HG02981 (cell line): ENCODE measurements at regions not wholly inside any gene's neighbourhood (a gene's known extent, or its start where the extent isn't known, plus 50 kb on each side); places are given as distances from the start of the nearest gene placed in this dataset.
A peak's percentile ranks its signal among the peaks of the same experiment; 100 is the strongest.
"Not testable (repeated sequence)": the region's sequence is repeated elsewhere in the genome, so short reads cannot be mapped to it uniquely, and the experiment has no call there.

Source experiments
- ATAC-seq: cut with Tn5 transposase; IDR thresholded peaks from one replicate; pipeline ENCODE4 v1.9.1; 2021; ENCODE audit warnings: mild to moderate bottlenecking, moderate library complexity; ENCODE audit not compliant: unreplicated experiment

DNA sequence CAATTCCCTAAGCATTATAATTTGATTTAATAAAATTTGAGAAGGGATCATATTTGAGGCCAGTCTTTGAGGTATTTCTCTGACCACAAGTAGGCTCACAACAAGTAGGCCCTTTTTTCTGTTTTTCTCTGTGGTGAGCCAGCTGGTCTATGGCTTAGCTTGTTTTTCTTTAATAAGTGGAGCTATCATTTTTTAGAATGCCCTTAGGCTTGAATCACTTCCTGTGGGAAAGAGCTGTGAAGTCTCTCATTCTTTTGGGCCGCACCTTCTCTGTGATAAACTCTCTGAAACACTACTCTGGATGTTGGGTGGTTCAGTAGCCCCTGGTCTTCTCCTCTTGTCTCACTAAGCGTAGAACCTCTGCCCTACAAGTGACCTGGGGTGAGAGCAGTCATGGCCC, 235.9 kb downstream of the SUCLG1 start:
- no peak for ATAC-seq

DNA sequence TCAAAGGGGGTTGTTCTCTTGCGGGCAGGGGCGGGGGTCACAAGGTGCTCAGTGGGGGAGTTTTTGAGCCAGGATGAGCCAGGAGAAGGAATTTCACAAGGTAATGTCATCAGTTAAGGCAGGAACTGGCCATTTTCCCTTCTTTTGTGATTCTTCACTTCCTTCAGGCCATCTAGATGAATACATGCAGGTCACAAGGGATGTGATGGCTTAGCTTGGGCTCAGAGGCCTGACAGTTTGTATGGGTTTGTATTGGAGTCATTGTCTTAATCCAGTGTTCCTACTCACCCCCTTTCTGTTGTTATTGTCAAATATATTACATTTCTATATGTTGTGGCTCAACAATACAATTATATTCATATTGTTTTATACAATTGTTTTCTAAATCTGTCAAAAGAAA, 238.0 kb downstream of the SUCLG1 start:
- not testable (repeated sequence) for ATAC-seq

DNA sequence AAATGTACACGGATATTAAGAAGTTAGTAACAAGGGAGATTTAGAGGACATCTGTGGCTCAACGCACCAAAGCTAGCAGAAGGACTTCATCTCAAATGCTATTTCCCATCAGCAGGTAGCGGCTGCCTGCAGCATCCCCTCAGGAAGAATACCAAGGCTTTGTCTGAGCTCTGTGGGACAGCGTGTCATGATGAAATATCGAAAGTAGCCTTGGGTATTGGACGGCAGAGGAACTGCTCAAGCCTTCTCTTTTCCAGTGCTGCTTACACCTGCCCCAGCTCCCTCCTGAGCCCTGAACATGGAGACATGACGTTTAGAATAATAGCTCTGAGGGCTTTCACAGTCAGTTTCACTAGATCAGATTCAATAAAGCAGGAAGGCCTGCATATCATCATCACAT, 241.6 kb downstream of the SUCLG1 start:
- ATAC-seq = no peak

DNA sequence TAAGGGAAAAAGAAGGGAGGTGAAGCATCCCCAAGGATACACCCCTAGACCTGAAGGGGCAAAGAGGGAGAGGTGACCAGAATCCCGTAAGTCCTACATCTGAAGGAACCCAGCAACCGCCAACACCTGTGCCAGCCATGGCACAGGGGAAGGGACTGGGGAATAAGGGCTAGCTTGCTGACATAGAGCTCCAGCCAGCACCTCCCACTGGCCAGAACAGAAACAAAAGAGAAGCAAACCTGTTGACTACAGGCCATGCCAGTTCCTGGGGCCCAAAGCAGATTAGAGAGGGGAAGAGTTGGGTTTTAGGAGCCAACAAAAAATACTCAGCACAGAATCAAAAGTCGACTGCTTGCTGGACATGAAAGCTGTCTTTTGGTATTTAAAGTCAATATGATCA, 244.6 kb downstream of the SUCLG1 start:
- no peak for ATAC-seq

DNA sequence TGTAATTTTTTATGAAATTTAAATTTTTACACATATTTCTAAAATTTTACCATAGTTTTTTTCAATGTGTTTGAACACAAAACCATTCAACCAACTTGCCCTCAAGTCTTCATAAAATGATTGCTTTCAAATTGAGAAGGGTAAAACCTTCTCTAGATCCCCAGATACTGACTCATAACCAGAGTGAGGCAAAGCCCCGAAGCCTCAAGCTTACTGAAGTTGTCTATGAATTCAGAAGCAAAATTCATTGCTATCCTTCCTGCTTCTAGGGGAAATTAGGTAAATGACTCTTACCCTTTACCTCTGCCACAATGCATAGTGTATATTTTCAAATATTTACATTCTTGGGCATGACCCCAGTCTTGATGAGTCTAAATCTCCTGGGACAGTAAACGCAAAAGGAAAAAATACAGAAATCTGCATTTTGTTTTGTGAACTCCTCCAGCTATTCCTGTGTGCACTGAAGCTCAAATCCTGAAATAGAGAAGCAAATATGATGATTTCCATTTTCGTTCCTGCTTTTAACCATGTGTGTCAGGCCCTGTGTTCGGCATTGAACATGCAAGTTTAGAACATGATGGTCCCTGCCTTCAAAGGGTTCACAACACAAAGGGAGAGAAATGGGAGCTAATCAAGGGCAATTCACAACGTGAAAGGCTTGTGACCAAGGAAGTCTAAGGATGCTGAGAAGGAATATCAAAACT, 246.3 kb downstream of the SUCLG1 start:
- peak; percentile 67 for ATAC-seq

DNA sequence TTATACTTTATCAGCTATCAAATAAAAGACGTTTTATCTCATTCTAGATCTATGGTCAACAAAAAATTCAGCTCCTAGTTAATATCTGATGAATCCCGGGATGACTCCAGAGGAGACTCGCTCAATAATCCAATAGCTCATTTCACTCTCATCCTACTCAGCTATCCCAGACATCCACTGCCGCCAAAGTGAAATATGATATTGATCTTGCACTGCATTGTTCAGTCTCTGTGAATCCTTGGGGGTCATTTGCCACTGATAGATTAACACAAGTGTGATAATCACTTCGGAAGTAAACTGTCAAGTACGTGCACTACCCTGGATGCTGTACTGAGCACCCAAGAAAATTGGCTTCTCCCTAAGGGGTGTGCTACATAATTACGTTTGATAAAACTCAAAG, 249.1 kb downstream of the SUCLG1 start:
- no peak for ATAC-seq

DNA sequence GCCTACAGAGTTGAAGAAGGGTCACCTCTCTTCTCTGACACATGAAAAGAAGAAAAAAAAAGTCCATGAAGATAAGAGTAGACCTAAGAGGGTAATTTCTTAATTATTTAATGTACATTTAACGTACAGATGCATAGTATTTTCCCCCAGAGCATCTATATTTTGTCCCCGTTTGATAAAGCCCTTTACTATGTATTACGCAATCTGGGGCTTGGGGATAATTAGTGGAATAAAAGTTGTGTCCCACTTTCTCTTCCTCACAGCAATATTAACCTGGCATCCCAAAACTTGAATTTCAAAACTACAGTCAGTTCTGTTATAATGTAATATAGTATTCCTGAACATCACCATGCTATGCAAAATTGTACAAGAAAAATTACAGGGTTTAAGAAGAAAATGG, 254.1 kb downstream of the SUCLG1 start:
- ATAC-seq = no peak

DNA sequence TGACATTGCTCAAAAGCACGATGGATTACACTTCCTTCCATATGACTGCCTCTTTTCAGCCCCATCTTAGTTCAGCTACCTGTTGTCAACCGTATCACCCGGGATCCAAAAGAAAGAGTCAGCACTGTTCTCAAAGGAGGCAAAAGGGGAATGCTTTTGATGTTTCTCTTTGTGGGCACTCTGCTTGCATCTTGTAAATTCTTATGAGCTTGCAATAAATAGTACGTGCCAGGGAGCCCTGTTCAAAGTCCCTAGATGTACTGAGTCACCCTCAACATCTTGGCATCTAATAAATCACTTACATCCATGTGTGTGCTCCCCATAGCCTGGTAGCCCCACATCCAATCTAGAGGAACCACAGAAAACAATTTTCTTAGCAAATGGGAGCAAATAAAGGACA, 256.9 kb downstream of the SUCLG1 start:
- ATAC-seq = no peak

DNA sequence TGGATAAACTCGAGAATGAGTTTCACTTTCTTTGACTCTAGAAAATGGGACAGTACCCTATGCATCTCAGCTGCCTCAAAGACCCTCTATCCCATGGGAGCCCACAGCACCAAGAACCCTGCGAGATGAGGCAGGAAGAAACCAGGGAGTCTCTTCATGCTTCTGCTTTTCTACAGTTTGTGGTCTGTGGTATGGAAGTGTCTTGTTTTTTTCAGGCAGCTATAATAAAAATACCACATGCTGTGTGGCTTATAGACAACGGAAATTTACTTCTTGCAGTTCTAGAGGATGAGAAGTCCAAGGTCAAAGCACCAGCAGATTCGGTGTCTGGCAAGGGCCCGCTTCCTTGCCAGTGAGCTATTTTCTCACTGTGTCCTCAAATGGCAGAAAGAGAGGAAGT, 257.9 kb downstream of the SUCLG1 start:
- ATAC-seq = no peak

DNA sequence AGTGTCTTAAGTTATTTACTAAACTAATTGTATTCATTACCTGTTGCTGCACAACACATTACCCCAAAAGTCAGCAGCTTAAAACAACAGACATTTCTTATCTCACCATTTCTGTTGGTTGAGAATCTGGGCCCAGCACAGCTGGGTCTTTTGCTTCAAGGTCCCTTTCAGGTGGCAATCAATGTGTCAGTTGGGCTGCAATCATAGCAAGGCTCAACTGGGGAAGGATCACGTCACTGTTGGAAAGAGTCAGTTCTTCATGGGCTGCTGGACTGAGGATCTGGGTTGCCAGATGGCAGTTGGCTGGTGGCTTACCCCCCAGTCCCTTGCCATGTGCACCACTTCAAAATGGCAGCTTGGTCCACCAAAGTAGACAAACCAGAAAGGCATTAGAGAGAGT, 261.2 kb downstream of the SUCLG1 start:
- ATAC-seq = no peak

DNA sequence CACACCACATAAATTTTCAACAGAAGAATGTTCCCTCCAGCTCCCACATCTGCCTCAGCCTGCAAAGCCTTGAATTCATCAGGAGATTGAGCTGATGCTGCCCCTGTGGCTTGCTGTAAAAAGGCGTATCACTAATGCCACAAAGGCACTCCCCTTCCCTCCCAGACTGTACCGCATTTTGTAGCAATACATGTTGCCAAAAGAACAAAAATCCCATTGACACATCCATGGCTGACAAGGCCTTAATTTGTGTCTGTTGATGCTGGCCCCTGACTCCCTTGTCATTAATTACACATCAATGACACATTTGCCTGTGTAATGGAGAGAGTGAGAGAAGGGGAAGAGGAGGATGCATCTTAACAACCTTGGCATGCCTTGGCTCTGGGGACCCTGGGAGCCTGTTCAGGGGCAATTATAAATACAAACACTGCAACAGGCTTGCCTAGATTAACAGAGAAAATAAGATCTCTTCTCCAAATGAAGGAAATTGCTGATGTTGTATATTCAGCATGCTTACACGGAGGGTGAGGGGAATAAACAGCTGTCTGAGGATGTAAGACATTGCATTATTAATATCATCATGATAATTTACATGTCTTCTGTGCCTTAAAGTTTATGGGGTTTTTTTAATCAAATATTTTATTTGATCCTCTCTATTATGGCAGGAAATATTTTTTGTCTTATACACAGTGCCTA, 264.0 kb downstream of the SUCLG1 start:
- no peak for ATAC-seq

DNA sequence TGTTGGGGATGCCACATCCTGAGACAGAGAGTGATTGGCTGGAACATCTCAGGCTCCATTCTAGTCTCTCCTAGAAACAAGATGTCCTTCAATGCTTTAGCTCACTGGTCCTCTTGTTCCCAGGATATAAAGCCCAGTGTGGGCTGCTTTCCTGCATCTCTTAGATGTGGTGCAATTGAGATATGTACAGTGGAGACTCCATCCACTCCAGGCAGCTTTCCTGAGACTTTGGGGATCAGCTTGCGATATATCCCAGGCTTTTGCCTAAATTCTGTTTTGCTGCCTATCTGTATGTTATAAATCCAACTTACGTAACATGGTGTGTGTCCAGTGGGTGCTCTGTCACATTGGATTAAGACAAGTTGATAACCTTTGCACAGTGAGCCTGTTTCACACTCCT, 264.9 kb downstream of the SUCLG1 start:
- ATAC-seq = no peak

DNA sequence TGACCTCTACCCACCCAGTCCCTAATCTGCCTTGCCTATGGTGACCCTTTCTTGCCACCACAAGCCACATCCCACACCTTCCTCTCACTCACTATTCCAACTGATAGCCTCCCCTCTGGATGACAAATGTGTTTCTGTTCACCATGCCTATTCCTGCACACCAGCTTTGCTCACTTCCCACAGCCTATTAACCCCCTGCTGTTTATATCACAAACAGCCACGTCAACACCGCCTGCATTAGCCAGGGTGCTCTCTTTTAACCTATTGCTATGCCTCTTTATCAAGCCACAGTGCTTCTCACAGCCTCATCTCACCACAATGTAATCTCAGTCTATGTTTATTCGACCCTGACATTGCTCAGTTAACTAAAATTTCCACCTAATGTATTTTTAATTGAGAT, 271.8 kb downstream of the SUCLG1 start:
- no peak for ATAC-seq

DNA sequence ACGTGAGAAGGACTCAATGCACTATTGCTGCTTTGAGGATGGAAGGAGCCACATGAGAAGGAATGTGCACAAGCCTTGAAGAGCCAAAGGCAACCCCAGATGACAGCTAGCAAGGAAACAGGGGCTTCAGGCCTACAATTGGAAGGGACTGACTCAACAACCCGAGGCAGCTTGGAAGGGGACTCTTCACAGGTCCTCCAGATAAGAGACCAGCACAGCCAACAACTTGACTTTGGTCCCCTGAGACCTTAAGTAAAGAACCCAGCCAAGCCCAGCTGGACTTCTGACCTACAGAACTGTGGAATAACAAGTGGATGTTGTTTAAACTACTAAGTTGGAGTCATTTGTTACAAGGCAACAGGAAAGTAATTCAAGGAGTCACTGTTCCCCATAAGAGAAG, 277.2 kb downstream of the SUCLG1 start:
- ATAC-seq = no peak

DNA sequence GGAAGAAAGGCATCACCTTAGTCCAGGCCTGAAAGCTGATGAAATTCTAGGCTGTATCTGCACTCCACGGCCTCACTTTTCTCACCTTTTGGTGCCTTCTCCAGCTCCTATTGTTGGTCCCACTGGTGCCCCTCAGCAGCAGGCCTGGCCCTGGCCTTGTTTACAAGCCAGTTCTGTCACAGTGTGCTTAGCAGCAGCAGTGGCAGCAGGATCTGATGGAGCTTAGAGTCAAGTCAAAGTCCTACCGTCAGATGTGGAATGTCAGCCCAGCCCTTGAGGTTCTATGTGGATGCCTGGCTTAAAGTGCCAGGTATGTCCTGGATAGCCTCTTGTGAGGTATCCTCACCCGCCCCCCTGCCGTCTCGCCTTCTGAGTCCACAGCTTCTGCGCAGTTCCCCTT, 281.3 kb downstream of the SUCLG1 start:
- ATAC-seq = no peak

DNA sequence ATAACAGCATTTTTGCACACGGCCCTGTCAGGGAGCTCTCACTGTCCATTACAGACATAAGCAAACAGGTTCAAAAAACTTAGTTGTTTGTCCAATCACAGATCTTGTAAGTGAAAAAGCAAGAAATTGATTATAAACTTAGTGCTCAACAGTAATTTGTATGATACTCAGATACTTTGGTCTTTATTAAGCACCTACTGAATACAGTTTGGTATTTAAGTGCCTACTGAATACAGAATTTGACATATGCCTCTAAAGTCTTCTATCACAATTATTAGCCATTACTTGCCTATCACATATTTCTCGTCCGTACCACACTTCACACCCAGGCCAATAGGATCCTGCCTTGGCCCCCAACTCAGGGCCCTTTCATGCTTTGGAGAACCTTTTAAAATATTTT, 283.1 kb downstream of the SUCLG1 start:
- ATAC-seq = no peak

DNA sequence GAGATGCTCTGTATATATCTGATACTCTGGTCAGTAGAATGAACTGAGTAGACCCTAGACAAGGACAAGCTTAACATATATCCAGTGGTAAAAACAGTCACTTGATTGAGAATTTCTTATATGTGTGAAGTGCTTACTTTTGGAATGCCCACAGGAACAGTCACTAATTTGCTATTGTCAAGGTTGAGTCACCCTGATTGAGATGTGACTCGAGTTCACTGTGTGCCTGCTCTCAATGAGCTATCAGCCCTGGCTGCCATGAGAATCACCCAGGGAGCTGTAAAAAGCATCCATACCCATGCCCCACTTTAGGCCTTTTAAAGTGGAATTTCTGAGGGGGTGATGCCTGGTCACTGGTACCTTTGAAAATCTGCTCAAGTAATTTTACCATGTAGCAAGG, 283.7 kb downstream of the SUCLG1 start:
- ATAC-seq = no peak

DNA sequence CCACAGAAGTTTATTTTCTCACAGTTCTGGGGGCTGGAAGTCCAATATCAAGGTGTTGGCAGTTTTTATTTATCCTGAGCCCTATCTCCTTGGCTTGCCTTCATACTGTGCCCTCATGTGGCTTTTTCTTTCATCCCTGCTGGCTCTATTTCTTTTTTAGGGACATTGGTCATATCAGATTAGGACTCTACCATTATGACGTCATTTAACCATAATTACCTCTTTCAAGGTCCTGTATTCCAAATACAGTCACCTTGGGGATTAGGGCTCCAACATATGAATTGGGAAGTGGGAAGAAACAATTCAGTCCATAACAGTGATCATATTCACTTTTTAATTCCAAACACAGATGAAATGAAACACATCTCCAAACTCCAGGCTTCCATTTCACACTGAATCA, 286.0 kb downstream of the SUCLG1 start:
- no peak for ATAC-seq

DNA sequence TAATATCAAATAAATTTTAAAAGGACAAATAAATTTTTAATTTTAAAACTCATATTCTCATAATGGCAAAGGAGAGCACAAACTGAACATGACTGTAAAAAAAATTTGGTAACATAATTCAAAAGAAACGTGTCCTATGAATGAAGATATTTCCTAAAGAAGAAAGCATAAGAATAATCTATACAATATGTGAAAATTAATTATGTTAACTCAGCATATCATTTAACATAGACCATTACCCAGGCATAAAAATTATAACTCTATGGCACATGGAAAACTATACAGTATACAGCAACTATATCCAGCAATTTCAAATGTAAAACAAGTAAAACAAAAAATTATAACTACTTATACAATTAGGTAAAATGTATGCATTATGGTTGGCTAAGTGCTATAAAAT, 288.1 kb downstream of the SUCLG1 start:
- ATAC-seq = no peak

DNA sequence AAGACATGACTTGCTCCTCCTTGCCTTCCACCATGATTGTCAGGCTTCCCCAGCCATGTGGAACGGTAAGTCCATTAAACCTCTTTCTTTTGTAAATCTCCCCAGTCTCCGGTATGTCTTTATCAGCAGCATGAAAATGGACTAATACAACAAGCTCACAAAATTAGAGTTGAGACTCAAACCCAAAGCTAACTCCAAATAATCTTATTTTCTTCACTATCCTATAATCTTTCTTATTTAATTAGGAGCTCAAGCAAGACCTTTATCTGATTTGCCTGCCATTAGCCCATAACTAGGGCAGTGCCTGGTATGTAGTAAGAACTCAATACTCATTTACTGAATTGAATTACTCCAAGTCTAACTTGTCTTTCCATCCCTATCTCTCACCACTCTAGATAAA, 289.2 kb downstream of the SUCLG1 start:
- ATAC-seq = no peak

DNA sequence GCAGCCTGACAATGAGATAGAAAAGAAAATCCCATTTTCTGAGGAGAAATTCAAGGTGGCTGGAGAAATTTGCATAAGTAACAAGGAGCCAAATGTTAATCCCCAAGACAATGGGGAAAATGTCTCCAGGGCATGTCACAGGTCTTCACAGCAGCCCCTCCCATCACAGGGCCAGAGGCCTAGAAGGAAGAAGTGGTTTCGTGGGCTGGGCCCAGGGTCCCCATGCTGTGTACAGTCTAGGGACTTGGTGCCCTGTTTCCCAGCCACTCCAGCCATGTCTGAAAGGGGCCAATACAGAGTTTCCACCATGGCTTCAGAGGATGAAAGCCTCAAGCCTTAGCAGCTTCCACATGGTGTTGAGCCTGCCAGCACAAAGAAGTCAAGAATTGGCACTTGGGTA, 290.5 kb downstream of the SUCLG1 start:
- not testable (repeated sequence) for ATAC-seq

DNA sequence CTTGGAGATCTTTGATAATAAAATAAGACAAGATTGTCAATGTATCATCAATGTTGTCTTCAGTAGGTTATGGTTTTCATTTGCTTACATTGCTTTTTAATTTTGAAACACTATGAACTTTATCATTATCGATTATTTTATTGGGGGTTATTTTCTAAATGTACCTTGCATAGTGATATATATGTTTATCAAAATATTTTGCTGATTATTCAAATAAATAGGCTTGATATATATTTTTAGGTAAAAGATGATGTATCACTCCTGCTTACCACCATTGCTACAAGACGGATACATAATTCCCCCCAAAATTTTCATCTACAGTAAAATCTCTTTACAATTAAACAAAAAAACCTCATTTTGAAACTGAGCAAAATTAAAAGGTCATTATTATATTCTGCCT, 293.8 kb downstream of the SUCLG1 start:
- no peak for ATAC-seq

DNA sequence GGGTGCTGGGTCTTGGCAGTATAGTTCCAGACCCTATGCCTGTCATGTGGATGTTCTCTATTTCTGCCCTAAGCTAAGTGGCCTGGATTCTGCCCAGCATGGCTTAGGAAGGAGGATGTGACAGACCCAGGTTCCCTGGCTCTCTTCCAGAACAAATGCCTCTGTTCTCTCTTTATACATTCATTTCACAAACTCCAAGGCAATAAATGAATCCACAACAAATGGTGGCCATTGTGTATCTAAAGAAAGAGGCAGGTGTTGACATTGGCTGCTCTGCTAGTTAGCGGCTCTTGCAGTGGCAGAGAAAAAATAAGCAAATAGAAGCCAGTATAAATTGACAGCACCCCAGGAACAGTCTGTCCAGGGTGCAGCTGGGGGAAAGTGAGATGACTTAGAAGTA, 298.6 kb downstream of the SUCLG1 start:
- ATAC-seq = no peak
